A549 (cell line): ENCODE measurements at regions not wholly inside any gene's neighbourhood (a gene's known extent, or its start where the extent isn't known, plus 50 kb on each side); places are given as distances from the start of the nearest gene placed in this dataset.

ENCODE experiments used
- ATAC-seq, 2 experiments: fragments of 200-7000 bp in 1 of 2; fragments of >200 bp in 1 of 2; cut with Nextera tagmentation in 1 of 2; cut with Tn5 transposase in 1 of 2; 3 replicates each; pipeline versions ENCODE4 v1.8.0 to v1.9.1; 2018 to 2020; ENCODE audit warnings: mild to moderate bottlenecking in 1 of 2, moderate library complexity in 1 of 2
- CTCF ChIA-PET: fragments of 300-600 bp; sonication (Branson Sonifier 250); formaldehyde crosslinking; extraction: SDS; loops from one replicate; lab custom pipeline; 2021; ENCODE audit warnings: antibody characterized with exemption, inconsistent platforms; lab: Yijun Ruan, JAX
- POLR2A ChIA-PET: fragments of 350-600 bp; formaldehyde crosslinking; extraction: SDS; loops from one replicate; lab custom pipeline; 2021; ENCODE audit warnings: antibody characterized with exemption, inconsistent platforms; lab: Yijun Ruan, JAX
- DNase-seq, 2 experiments: peaks; one replicate each; pipeline versions ENCODE4 v3.0.0 to v3.0.0-alpha.2; 2011 to 2016; ENCODE audit warnings: low read depth in 1 of 2, low spot score in 1 of 2
- FAIRE-seq: peaks from 2 replicates; lab custom pipeline; 2011; peaks lifted over from hg19 to GRCh38; lab: Jason Lieb, UNC
- H3K27ac ChIP-seq, 2 experiments: fragments of >200 bp; sonication (Bioruptor Twin); formaldehyde crosslinking; 3 replicates each; pipeline ENCODE4 v1.5.1; 2016 to 2017
- H3K4me1 ChIP-seq: fragments of >200 bp; sonication (Bioruptor Twin); formaldehyde crosslinking; 3 replicates; pipeline ENCODE4 v1.6.1; 2016
- H3K4me2 ChIP-seq: fragments of >200 bp; sonication (Bioruptor Twin); formaldehyde crosslinking; 3 replicates; pipeline ENCODE4 v1.6.1; 2016
- H3K4me3 ChIP-seq: fragments of >200 bp; sonication (Bioruptor Twin); formaldehyde crosslinking; 3 replicates; pipeline ENCODE4 v1.5.1; 2016
- H3K9me3 ChIP-seq: fragments of >200 bp; sonication (Bioruptor Twin); formaldehyde crosslinking; 3 replicates; pipeline ENCODE4 v1.6.1; 2016
- ATOH8 ChIP-seq: fragments of 250-450 bp; sonication (Bioruptor Pico); IDR thresholded peaks from 2 replicates; pipeline ENCODE4 v1.5.0; 2020; ENCODE audit warnings: low read depth, mild to moderate bottlenecking, moderate library complexity
- ESRRA ChIP-seq: fragments of 150-350 bp; IDR thresholded peaks from 2 replicates; pipeline ENCODE4 v1.6.1; 2014; ENCODE audit warnings: mild to moderate bottlenecking, low read length, borderline replicate concordance
- FOSB ChIP-seq: fragments of 250-450 bp; sonication (Bioruptor Pico); IDR thresholded peaks from 2 replicates; pipeline ENCODE4 v1.5.0; 2020; ENCODE audit warnings: mild to moderate bottlenecking, moderate library complexity
- FOSL2 ChIP-seq, 2 experiments: fragments of 450-650 bp in 1 of 2; fragments of >200 bp in 1 of 2; sonication (Bioruptor Twin) in 1 of 2; formaldehyde crosslinking; IDR thresholded peaks; 2 replicates each; pipeline versions ENCODE4 v1.5.0 to v1.6.1; 2016 to 2020; ENCODE audit warnings: mild to moderate bottlenecking in 1 of 2, moderate library complexity in 1 of 2
- FOXS1 ChIP-seq: fragments of 250-450 bp; sonication (Bioruptor Pico); IDR thresholded peaks from 2 replicates; pipeline ENCODE4 v1.5.0; 2020; ENCODE audit warnings: mild to moderate bottlenecking, moderate library complexity
- HDAC2 ChIP-seq: fragments of 200-600 bp; sonication (generic); IDR thresholded peaks from 2 replicates; pipeline ENCODE4 v1.6.1; 2016
- HES2 ChIP-seq: fragments of >200 bp; sonication (Bioruptor Twin); formaldehyde crosslinking; IDR thresholded peaks from 2 replicates; pipeline ENCODE4 v1.6.1; 2016
- JUN ChIP-seq, 2 experiments: fragments of >200 bp; sonication (Bioruptor Twin); formaldehyde crosslinking; IDR thresholded peaks; 2 replicates in 1 of 2; 3 replicates in 1 of 2; pipeline ENCODE4 v1.6.1; 2016 to 2017
- JUNB ChIP-seq: fragments of >200 bp; sonication (Bioruptor Twin); formaldehyde crosslinking; IDR thresholded peaks from 2 replicates; pipeline ENCODE4 v1.6.1; 2016
- MAFK ChIP-seq: fragments of 450-650 bp; IDR thresholded peaks from 2 replicates; pipeline ENCODE4 v1.6.1; 2014; ENCODE audit not compliant: partially characterized antibody
- MAZ ChIP-seq: fragments of 150-350 bp; IDR thresholded peaks from 2 replicates; pipeline ENCODE4 v1.6.1; 2014; ENCODE audit warnings: antibody characterized with exemption, low read depth, low read length, borderline replicate concordance
- RNF2 ChIP-seq: fragments of 200-600 bp; sonication (generic); IDR thresholded peaks from 2 replicates; pipeline ENCODE4 v1.6.1; 2016; ENCODE audit warnings: low read depth, mild to moderate bottlenecking, antibody characterized with exemption, moderate library complexity, borderline replicate concordance
- TFCP2L1 ChIP-seq: fragments of 250-450 bp; sonication (Bioruptor Pico); IDR thresholded peaks from 2 replicates; pipeline ENCODE4 v1.5.0; 2021; ENCODE audit warnings: mild to moderate bottlenecking
- ZNF302 ChIP-seq: fragments of 250-450 bp; sonication (Bioruptor Pico); IDR thresholded peaks from 2 replicates; pipeline ENCODE4 v1.9.0; 2021; ENCODE audit warnings: inconsistent platforms, mild to moderate bottlenecking, moderate library complexity
- WGBS: methylation state at CpG from one replicate; pipeline ENCODE4 v1.1.6; 2017; ENCODE audit errors: missing lambda C conversion rate; 5-methylcytosine and 5-hydroxymethylcytosine counted together
- TF ChIP-seq, protein P1 (sequence below): fragments of 150-350 bp; IDR thresholded peaks from 2 replicates; pipeline ENCODE4 v1.6.1; 2014; ENCODE audit warnings: low read depth, mild to moderate bottlenecking, low read length

- POLR2A ChIA-PET, result no interaction called here
- H3K4me1 ChIP-seq, result no peaks in the 10 kb centered on the region
- H3K27ac ChIP-seq, result no peak overlapping the region
- TF ChIP-seq ATOH8 (no peak), TFCP2L1 (CRISPR knock-in tag) (no peak), HES2 (no peak), FOSB (CRISPR knock-in tag) (no peak), MAFK (no peak), FOSL2 (IDR thresholded peaks at IDR 0.05) (no peak), FOSL2 (CRISPR knock-in tag; IDR thresholded peaks at IDR 0.05) (no peak)
- no peaks in the 10 kb centered on the region for H3K9me3 ChIP-seq
- no peak overlapping the region for H3K4me3 ChIP-seq
- no peak overlapping the region for H3K4me2 ChIP-seq
- WGBS, result 71% methylated on average over 3 of the region's 3 CpGs
- FAIRE-seq, result no peak
- no peak for ATAC-seq
- CTCF ChIA-PET, result no interaction called here
- DNase-seq, result no peak
Measured at GRCh38 chr10:45564303-45564959, 108.1 kb downstream of the ZFAND4 start.

GRCh38 chr10:45561952-45562351 lies 110.6 kb downstream of the ZFAND4 start:
- CTCF ChIA-PET, result no interaction called here
- H3K4me2 ChIP-seq, result no peak overlapping the region
- H3K27ac ChIP-seq, result no peak overlapping the region
- H3K4me1 ChIP-seq, result no peaks in the 10 kb centered on the region
- H3K4me3 ChIP-seq, result no peak overlapping the region
- H3K9me3 ChIP-seq, result no peaks in the 10 kb centered on the region
- ATAC-seq (no peak), DNase-seq (no peak), FAIRE-seq (no peak)
- POLR2A ChIA-PET, result no interaction called here
- TF ChIP-seq ESRRA, result no peak
- no peak for TF ChIP-seq FOSB (CRISPR knock-in tag)
- TF ChIP-seq ZNF302 (CRISPR knock-in tag), result no peak
- TF ChIP-seq, protein P1, sequence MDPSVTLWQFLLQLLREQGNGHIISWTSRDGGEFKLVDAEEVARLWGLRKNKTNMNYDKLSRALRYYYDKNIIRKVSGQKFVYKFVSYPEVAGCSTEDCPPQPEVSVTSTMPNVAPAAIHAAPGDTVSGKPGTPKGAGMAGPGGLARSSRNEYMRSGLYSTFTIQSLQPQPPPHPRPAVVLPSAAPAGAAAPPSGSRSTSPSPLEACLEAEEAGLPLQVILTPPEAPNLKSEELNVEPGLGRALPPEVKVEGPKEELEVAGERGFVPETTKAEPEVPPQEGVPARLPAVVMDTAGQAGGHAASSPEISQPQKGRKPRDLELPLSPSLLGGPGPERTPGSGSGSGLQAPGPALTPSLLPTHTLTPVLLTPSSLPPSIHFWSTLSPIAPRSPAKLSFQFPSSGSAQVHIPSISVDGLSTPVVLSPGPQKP, result no peak
- TF ChIP-seq JUN (IDR thresholded peaks at IDR 0.05), result no peak

GRCh38 chr10:45560262-45560661 lies 112.3 kb downstream of the ZFAND4 start:
- WGBS, result 67% methylated on average over 10 of the region's 10 CpGs
- Histone ChIP-seq H3K4me1 (no peaks in the 10 kb centered on the region), H3K9me3 (no peaks in the 10 kb centered on the region), H3K4me3 (no peak overlapping the region), H3K27ac (no peak overlapping the region), H3K4me2 (no peak overlapping the region)
- ATAC-seq (no peak), DNase-seq (no peak), FAIRE-seq (no peak)
- POLR2A ChIA-PET, result no interaction called here
- TF ChIP-seq RNF2 (no peak), JUN (IDR thresholded peaks at IDR 0.05) (no peak), FOSL2 (IDR thresholded peaks at IDR 0.05) (no peak), FOSL2 (CRISPR knock-in tag; IDR thresholded peaks at IDR 0.05) (no peak), MAZ (no peak), HDAC2 (no peak)
- CTCF ChIA-PET, result no interaction called here

DNA sequence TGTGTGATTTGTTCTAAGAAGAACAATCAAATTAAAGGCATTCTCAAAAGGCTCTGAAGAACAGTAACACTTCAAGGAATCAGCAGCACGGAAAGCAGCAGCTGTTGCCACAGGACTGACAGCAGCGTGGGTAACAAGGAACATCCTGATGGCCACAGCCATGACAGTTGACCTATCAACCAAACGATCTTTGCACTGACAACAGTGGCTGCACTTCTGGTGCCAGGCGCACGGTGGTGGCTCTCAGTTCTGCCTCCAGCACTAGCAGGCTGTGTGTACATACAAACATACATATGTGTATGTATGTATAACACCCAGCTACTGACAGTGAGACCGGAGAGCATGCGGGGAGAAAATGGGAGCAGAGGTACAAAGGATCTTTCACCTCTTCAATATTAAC lies 114.1 kb downstream of the ZFAND4 start:
- H3K27ac ChIP-seq, result no peak overlapping the region
- TF ChIP-seq JUNB (no peak), FOXS1 (CRISPR knock-in tag) (no peak), MAZ (no peak)
- POLR2A ChIA-PET, result no interaction called here
- CTCF ChIA-PET, result no interaction called here
- no peak for DNase-seq
- no peak overlapping the region for H3K4me3 ChIP-seq
- H3K4me2 ChIP-seq, result no peak overlapping the region
- 79% methylated on average over 7 of the region's 7 CpGs for WGBS
- H3K9me3 ChIP-seq, result no peaks in the 10 kb centered on the region
- no peaks in the 10 kb centered on the region for H3K4me1 ChIP-seq
- FAIRE-seq, result no peak
- no peak for ATAC-seq
